K562 (cell line): ENCODE measurements at regions not wholly inside any gene's neighbourhood (a gene's known extent, or its start where the extent isn't known, plus 50 kb on each side); places are given as distances from the start of the nearest gene placed in this dataset.

ENCODE experiments used
- ATAC-seq: fragments of 200-7000 bp; cut with Tn5 transposase; 3 replicates; pipeline ENCODE4 v1.9.1; 2020; ENCODE audit warnings: moderate library complexity
- BruUV-seq: library from RNA; stranded (reverse); fragments of 400-500 nt; replicated peaks from 2 replicates; lab custom pipeline; 2021; lab: Mats Ljungman, UMichigan
- CTCF ChIA-PET: fragments of 300-600 bp; formaldehyde crosslinking; extraction: SDS; loops from one replicate; lab custom pipeline; 2021; ENCODE audit warnings: low intra/inter-chr PET ratio; lab: Yijun Ruan, JAX
- POLR2A ChIA-PET: fragments of 300-600, 350-650 bp; sonication (Branson Sonifier 250); formaldehyde crosslinking; extraction: SDS; loops from one replicate; lab custom pipeline; 2021; ENCODE audit warnings: antibody characterized with exemption, inconsistent platforms; lab: Yijun Ruan, JAX
- DNase-seq, 4 experiments: peaks; one replicate each; pipeline versions ENCODE4 v3.0.0 to v3.0.0-alpha.2; 2011 to 2018; ENCODE audit warnings: low spot score in 3 of 4, mixed read lengths in 3 of 4; ENCODE audit errors: extremely low read depth in 1 of 4
- FAIRE-seq: peaks from 2 replicates; lab custom pipeline; 2011; peaks lifted over from hg19 to GRCh38; lab: Jason Lieb, UNC
- H2AFZ ChIP-seq: 2 replicates; pipeline ENCODE4 v1.6.0; 2011; ENCODE audit warnings: low read depth, low read length, control low read depth, inconsistent platforms
- H3K27ac ChIP-seq: fragments of 200-600 bp; 3 replicates; pipeline ENCODE4 v1.8.0; 2011; ENCODE audit warnings: low read depth, mild to moderate bottlenecking, control low read depth, inconsistent platforms, low read length, moderate library complexity, mixed read lengths; ENCODE audit errors: extremely low read depth
- H3K27me3 ChIP-seq, 2 experiments: fragments of 300-600 bp in 1 of 2; 2 replicates in 1 of 2; 3 replicates in 1 of 2; pipeline versions ENCODE4 v1.6.0 to v1.8.0; 2011; ENCODE audit warnings: inconsistent platforms in 2 of 2, low read length in 2 of 2, mild to moderate bottlenecking in 1 of 2, mixed read lengths in 1 of 2, moderate library complexity in 1 of 2; ENCODE audit not compliant: control insufficient read depth in 2 of 2, insufficient read depth in 2 of 2
- H3K36me3 ChIP-seq: fragments of 300-600 bp; 3 replicates; pipeline ENCODE4 v1.8.0; 2011; ENCODE audit warnings: mild to moderate bottlenecking, low read length, inconsistent platforms; ENCODE audit not compliant: control insufficient read depth, insufficient read depth
- H3K4me1 ChIP-seq, 2 experiments: fragments of 200-600 bp in 1 of 2; replicated peaks in 1 of 2; 2 replicates in 1 of 2; 3 replicates in 1 of 2; pipeline versions ENCODE4 v1.5.1 to v1.8.0; 2011; ENCODE audit warnings: inconsistent platforms in 2 of 2, low read length in 2 of 2, mild to moderate bottlenecking in 1 of 2, mixed read lengths in 1 of 2, moderate library complexity in 1 of 2; ENCODE audit not compliant: control insufficient read depth in 2 of 2, insufficient read depth in 2 of 2
- H3K4me2 ChIP-seq: 2 replicates; pipeline ENCODE4 v1.6.1; 2011; ENCODE audit warnings: low read length, control low read depth, inconsistent platforms, mixed read lengths; ENCODE audit not compliant: insufficient read depth
- H3K4me3 ChIP-seq: fragments of 200-600 bp; sonication (generic), shearing (Covaris generic); 2 replicates; pipeline ENCODE4 v1.5.1; 2016; ENCODE audit warnings: control low read depth, inconsistent platforms
- H3K79me2 ChIP-seq: fragments of 200-600 bp; 3 replicates; pipeline ENCODE4 v1.8.0; 2011; ENCODE audit warnings: low read length, inconsistent platforms; ENCODE audit not compliant: control insufficient read depth, insufficient read depth
- H3K9ac ChIP-seq, 2 experiments: 2 replicates each; pipeline versions ENCODE4 v1.6.0 to v1.6.1; 2011; ENCODE audit warnings: low read depth in 2 of 2, low read length in 2 of 2, control low read depth in 1 of 2, inconsistent platforms in 1 of 2, mild to moderate bottlenecking in 1 of 2, mixed read lengths in 1 of 2; ENCODE audit not compliant: insufficient read depth in 1 of 2
- H3K9me1 ChIP-seq: one replicate; pipeline ENCODE4 v1.6.0; 2011; ENCODE audit warnings: inconsistent platforms, mild to moderate bottlenecking, low read length, moderate library complexity; ENCODE audit not compliant: control insufficient read depth, insufficient read depth
- H3K9me3 ChIP-seq: replicated peaks from 2 replicates; pipeline ENCODE4 v1.5.1; 2011; ENCODE audit warnings: low read depth, low read length, inconsistent platforms; ENCODE audit not compliant: control insufficient read depth, insufficient read depth
- H4K20me1 ChIP-seq: replicated peaks from 2 replicates; pipeline ENCODE4 v1.6.1; 2011; ENCODE audit warnings: low read length, inconsistent platforms, mixed read lengths; ENCODE audit not compliant: control insufficient read depth, insufficient read depth
- CAMTA2 ChIP-seq: fragments of 250-450 bp; sonication (Bioruptor Pico); conservative IDR thresholded peaks from 2 replicates; pipeline ENCODE4 v1.5.1; 2022
- E2F4 ChIP-seq: sonication (generic); formaldehyde crosslinking; IDR thresholded peaks from 2 replicates; pipeline ENCODE4 v1.8.0; 2022; ENCODE audit warnings: mild to moderate bottlenecking, low read depth, missing genetic modification reagents
- EWSR1 ChIP-seq: fragments of 450-650 bp; IDR thresholded peaks from 2 replicates; pipeline ENCODE4 v1.6.1; 2018; ENCODE audit warnings: borderline replicate concordance, mild to moderate bottlenecking, low read depth, moderate library complexity; ENCODE audit not compliant: partially characterized antibody
- NKRF ChIP-seq: fragments of 450-650 bp; IDR thresholded peaks from 2 replicates; pipeline ENCODE4 v1.6.1; 2016; ENCODE audit warnings: borderline replicate concordance
- NR4A1 ChIP-seq, 2 experiments: fragments of 250-450 bp in 1 of 2; fragments of 450-650 bp in 1 of 2; sonication (Bioruptor Pico) in 1 of 2; IDR thresholded peaks; 2 replicates each; pipeline versions ENCODE4 v1.4.0 to v1.6.1; 2016 to 2020; ENCODE audit warnings: mild to moderate bottlenecking in 2 of 2, missing compliant biosample characterization in 1 of 2, missing genetic modification characterization in 1 of 2, moderate library complexity in 1 of 2
- PRDM10 ChIP-seq: fragments of 450-650 bp; IDR thresholded peaks from 2 replicates; pipeline ENCODE4 v1.6.1; 2018; ENCODE audit not compliant: partially characterized antibody
- ZBTB7A ChIP-seq: IDR thresholded peaks from 2 replicates; pipeline ENCODE4 v1.6.1; 2011; ENCODE audit warnings: low read depth, mild to moderate bottlenecking, low read length, moderate library complexity, borderline replicate concordance; ENCODE audit not compliant: control insufficient read depth
- ZFP1 ChIP-seq: fragments of 450-650 bp; formaldehyde crosslinking; IDR thresholded peaks from 2 replicates; pipeline ENCODE4 v1.4.0; 2020; ENCODE audit warnings: mild to moderate bottlenecking, mixed read lengths
- ZNF436 ChIP-seq: fragments of 250-450, 450-650 bp; sonication (Bioruptor Pico); formaldehyde crosslinking; IDR thresholded peaks from 2 replicates; pipeline ENCODE4 v1.7.0; 2020; ENCODE audit warnings: mild to moderate bottlenecking
- WGBS: fragments of 100-300 bp; shearing (Covaris generic); methylation state at CpG from one replicate; pipeline ENCODE4 v1.1.6; 2016; ENCODE audit warnings: low coverage, mixed read lengths; ENCODE audit not compliant: insufficient coverage; ENCODE audit errors: missing lambda C conversion rate; 5-methylcytosine and 5-hydroxymethylcytosine counted together
- in situ Hi-C: fragments of 300-500 bp; cut with MboI; formaldehyde crosslinking; loops from 4 replicates; pipeline ENCODE4 v1.15.0; 2018; ENCODE audit warnings: inconsistent platforms, mixed read lengths
- intact Hi-C: fragments of 100-400 bp; cut with micrococcal nuclease; formaldehyde crosslinking; loops from 2 replicates; pipeline ENCODE4 v1.14.2; 2022

- Histone ChIP-seq H4K20me1 (no peaks in the 10 kb centered on the region), H3K9me1 (no peaks in the 10 kb centered on the region), H3K27ac (no peak overlapping the region), H3K4me1 (no peaks in the 10 kb centered on the region), H3K9me3 (no peaks in the 10 kb centered on the region; the same call in 1 of the 2 replicates), H3K4me3 (no peak overlapping the region), H3K27me3 (no peaks in the 10 kb centered on the region), H3K9ac (no peak overlapping the region), H2AFZ (no peak overlapping the region), H3K36me3 (no peaks in the 10 kb centered on the region), H3K4me2 (no peak overlapping the region), H3K79me2 (no peaks in the 10 kb centered on the region)
- ATAC-seq (no peak), DNase-seq (no peak), FAIRE-seq (no peak)
- in situ Hi-C loops (no loop called here), intact Hi-C loops (no loop called here)
- ChIA-PET CTCF (no interaction called here), POLR2A (no interaction called here)
- 6% methylated on average over 4 of the region's 4 CpGs for WGBS
- TF ChIP-seq ZNF436 (CRISPR knock-in tag) (no peak), NR4A1 (CRISPR knock-in tag; IDR thresholded peaks at IDR 0.05) (no peak), NR4A1 (tag; IDR thresholded peaks at IDR 0.05) (no peak), ZFP1 (CRISPR knock-in tag) (no peak), ZBTB7A (no peak)
- BruUV-seq, result no TSS peak
Measured at GRCh38 chr6:8758412-8758811, 323.1 kb upstream of the SLC35B3 start.

- H3K4me2 ChIP-seq, result no peak overlapping the region
- no peak for DNase-seq
- 2% methylated on average over 4 of the region's 4 CpGs for WGBS
- H3K27me3 ChIP-seq, result no peaks in the 10 kb centered on the region
- H3K36me3 ChIP-seq, result no peaks in the 10 kb centered on the region
- no TSS peak for BruUV-seq
- intact Hi-C loops, result no loop called here
- in situ Hi-C loops, result no loop called here
- no peaks in the 10 kb centered on the region for H3K79me2 ChIP-seq
- no peak overlapping the region for H3K4me3 ChIP-seq
- H3K9me1 ChIP-seq, result no peaks in the 10 kb centered on the region
- H3K9me3 ChIP-seq, result no peaks in the 10 kb centered on the region
- H2AFZ ChIP-seq, result no peak overlapping the region
- no peak for ATAC-seq
- H3K27ac ChIP-seq, result no peak overlapping the region
- CTCF ChIA-PET, result no interaction called here
- no peak overlapping the region for H3K9ac ChIP-seq
- POLR2A ChIA-PET, result no interaction called here
- no peaks in the 10 kb centered on the region for H4K20me1 ChIP-seq
- no peaks in the 10 kb centered on the region for H3K4me1 ChIP-seq
- FAIRE-seq, result no peak
- TF ChIP-seq EWSR1, result no peak
- no peak for TF ChIP-seq CAMTA2
- no peak for TF ChIP-seq PRDM10
- no peak for TF ChIP-seq E2F4 (CRISPR knock-in tag)
- no peak for TF ChIP-seq NKRF
Measured at GRCh38 chr6:8750627-8751026, 315.3 kb upstream of the SLC35B3 start.
